Smooth muscle cell (in vitro differentiated cells): ENCODE measurements at regions not wholly inside any gene's neighbourhood (a gene's known extent, or its start where the extent isn't known, plus 50 kb on each side); places are given as distances from the start of the nearest gene placed in this dataset.

Source experiments
- DNase-seq: peaks from one replicate; lab custom pipeline; 2025; ENCODE audit not compliant: unreplicated experiment; lab: John Stamatoyannopoulos, UW
- H2AFZ ChIP-seq: fragments of 200-600 bp; sonication (generic); 2 replicates; pipeline ENCODE4 v1.6.0; 2016; ENCODE audit warnings: antibody characterized with exemption, low read depth, mild to moderate bottlenecking
- H3F3A ChIP-seq: fragments of 200-600 bp; sonication (generic); 2 replicates; pipeline ENCODE4 v1.6.0; 2017; ENCODE audit warnings: antibody characterized with exemption, low read depth
- H3K27ac ChIP-seq: fragments of 200-600 bp; sonication (generic); 2 replicates; pipeline ENCODE4 v1.5.1; 2016; ENCODE audit warnings: low read depth, mild to moderate bottlenecking
- H3K27me3 ChIP-seq: fragments of 200-600 bp; sonication (generic); 2 replicates; pipeline ENCODE4 v1.6.1; 2016; ENCODE audit warnings: low read depth, mild to moderate bottlenecking
- H3K36me3 ChIP-seq: fragments of 200-600 bp; sonication (generic); 2 replicates; pipeline ENCODE4 v1.5.1; 2016; ENCODE audit warnings: low read depth
- H3K4me1 ChIP-seq: fragments of 200-600 bp; sonication (generic); 2 replicates; pipeline ENCODE4 v1.5.1; 2016; ENCODE audit warnings: low read depth
- H3K4me2 ChIP-seq: fragments of 200-600 bp; sonication (generic); 2 replicates; pipeline ENCODE4 v1.6.0; 2016; ENCODE audit warnings: mild to moderate bottlenecking
- H3K4me3 ChIP-seq: fragments of 200-600 bp; sonication (generic); 2 replicates; pipeline ENCODE4 v1.5.1; 2016; ENCODE audit warnings: mild to moderate bottlenecking
- H3K79me2 ChIP-seq: fragments of 200-600 bp; sonication (generic); 2 replicates; pipeline ENCODE4 v1.6.0; 2016; ENCODE audit warnings: low read depth, mild to moderate bottlenecking
- H3K9ac ChIP-seq: fragments of 200-600 bp; sonication (generic); 2 replicates; pipeline ENCODE4 v1.6.0; 2016; ENCODE audit warnings: low read depth
- H3K9me3 ChIP-seq: fragments of 200-600 bp; sonication (generic); replicated peaks from 2 replicates; pipeline ENCODE4 v1.5.1; 2016; ENCODE audit warnings: low read depth
- H4K20me1 ChIP-seq: fragments of 200-600 bp; sonication (generic); 2 replicates; pipeline ENCODE4 v1.6.0; 2016; ENCODE audit warnings: low read depth
- CTCF ChIP-seq: fragments of 200-600 bp; sonication (generic); IDR thresholded peaks from 2 replicates; pipeline ENCODE4 v1.5.1; 2017; ENCODE audit warnings: borderline replicate concordance, mild to moderate bottlenecking, antibody characterized with exemption; ENCODE audit not compliant: insufficient read depth, poor library complexity, severe bottlenecking
- WGBS: methylation state at CpG from one replicate; pipeline ENCODE4 v1.1.7; 2016; ENCODE audit warnings: low lambda C conversion rate; 5-methylcytosine and 5-hydroxymethylcytosine counted together

GRCh38 chr2:16496426-16497388, 168.9 kb downstream of the CYRIA start:
- Histone ChIP-seq H2AFZ (no peak overlapping the region), H3K4me2 (no peak overlapping the region), H3K79me2 (no peaks in the 10 kb centered on the region), H3F3A (no peaks in the 10 kb centered on the region), H4K20me1 (no peaks in the 10 kb centered on the region), H3K4me3 (no peak overlapping the region), H3K4me1 (no peaks in the 10 kb centered on the region), H3K36me3 (no peaks in the 10 kb centered on the region), H3K27ac (no peak overlapping the region), H3K9me3 (no peaks in the 10 kb centered on the region), H3K9ac (no peak overlapping the region), H3K27me3 (peaks cover 8% of the 10 kb centered on the region)
- WGBS = 78% methylated on average over 4 of the region's 4 CpGs
- DNase-seq = no peak
- no peak for TF ChIP-seq CTCF

- no peaks in the 10 kb centered on the region for H3K4me1 ChIP-seq
- no peak overlapping the region for H2AFZ ChIP-seq
- no peak overlapping the region for H3K4me3 ChIP-seq
- no peaks in the 10 kb centered on the region for H3K79me2 ChIP-seq
- no peak overlapping the region for H3K27ac ChIP-seq
- no peaks in the 10 kb centered on the region for H4K20me1 ChIP-seq
- no peak for DNase-seq
- no peak for TF ChIP-seq CTCF
- H3K4me2 ChIP-seq = no peak overlapping the region
- 55% methylated on average over 3 of the region's 3 CpGs for WGBS
- peaks cover 3% of the 10 kb centered on the region for H3K27me3 ChIP-seq
- H3K9ac ChIP-seq = no peak overlapping the region
- no peaks in the 10 kb centered on the region for H3K9me3 ChIP-seq
- no peaks in the 10 kb centered on the region for H3F3A ChIP-seq
- no peaks in the 10 kb centered on the region for H3K36me3 ChIP-seq
These were observed 170.0 kb downstream of the CYRIA start for GRCh38 chr2:16495509-16496208.

- TF ChIP-seq CTCF = no peak
- H4K20me1 ChIP-seq = no peaks in the 10 kb centered on the region
- H2AFZ ChIP-seq = no peak overlapping the region
- no peak overlapping the region for H3K27ac ChIP-seq
- H3K4me3 ChIP-seq = no peak overlapping the region
- no peaks in the 10 kb centered on the region for H3K4me1 ChIP-seq
- H3K36me3 ChIP-seq = no peaks in the 10 kb centered on the region
- WGBS = 68% methylated on average over 5 of the region's 5 CpGs
- H3K79me2 ChIP-seq = no peaks in the 10 kb centered on the region
- H3K4me2 ChIP-seq = no peak overlapping the region
- no peak for DNase-seq
- H3K9me3 ChIP-seq = no peaks in the 10 kb centered on the region
- H3K27me3 ChIP-seq = peaks cover 3% of the 10 kb centered on the region
- no peaks in the 10 kb centered on the region for H3F3A ChIP-seq
- no peak overlapping the region for H3K9ac ChIP-seq
These were observed 170.7 kb downstream of the CYRIA start for GRCh38 chr2:16494836-16495508.
